CD14-positive monocyte (primary cell): ENCODE measurements at regions not wholly inside any gene's neighbourhood (a gene's known extent, or its start where the extent isn't known, plus 50 kb on each side); places are given as distances from the start of the nearest gene placed in this dataset.

Source experiments
- DNase-seq, 3 donors: peaks; one replicate each; pipeline ENCODE4 v3.0.0-alpha.2; 2011 to 2022
- H2AFZ ChIP-seq: 2 replicates; pipeline ENCODE4 v1.6.0; 2012; ENCODE audit warnings: mild to moderate bottlenecking, low read depth, low read length, inconsistent platforms; ENCODE audit not compliant: insufficient read depth, poor library complexity, severe bottlenecking
- H3K27ac ChIP-seq, 2 donors: 1 replicate in 1 of 2; 2 replicates in 1 of 2; pipeline ENCODE4 v1.5.1; 2012 to 2013; ENCODE audit warnings: low read length in 2 of 2, control low read depth in 1 of 2, inconsistent platforms in 1 of 2, low read depth in 1 of 2, mild to moderate bottlenecking in 1 of 2
- H3K27me3 ChIP-seq, 2 donors: one replicate each; pipeline versions ENCODE4 v1.6.0 to v1.6.1; 2011 to 2013; ENCODE audit warnings: low read length in 2 of 2; ENCODE audit not compliant: control insufficient read depth in 2 of 2, insufficient read depth in 2 of 2
- H3K36me3 ChIP-seq, 2 donors: replicated peaks in 1 of 2; 1 replicate in 1 of 2; 2 replicates in 1 of 2; pipeline versions ENCODE4 v1.5.1 to v1.6.1; 2012 to 2013; ENCODE audit warnings: low read length in 2 of 2, control low read depth in 1 of 2, inconsistent platforms in 1 of 2, mild to moderate bottlenecking in 1 of 2; ENCODE audit not compliant: insufficient read depth in 2 of 2, control insufficient read depth in 1 of 2
- H3K4me1 ChIP-seq, 2 donors: 1 replicate in 1 of 2; 2 replicates in 1 of 2; pipeline versions ENCODE4 v1.5.1 to v1.6.1; 2012 to 2013; ENCODE audit warnings: low read length in 2 of 2, control low read depth in 1 of 2, inconsistent platforms in 1 of 2, mild to moderate bottlenecking in 1 of 2, moderate library complexity in 1 of 2; ENCODE audit not compliant: insufficient read depth in 2 of 2, control insufficient read depth in 1 of 2
- H3K4me2 ChIP-seq: replicated peaks from 2 replicates; pipeline ENCODE3; 2012; ENCODE audit warnings: low read length, moderate library complexity, mild to moderate bottlenecking; ENCODE audit not compliant: poor library complexity, severe bottlenecking; ENCODE audit errors: extremely low read depth
- H3K4me3 ChIP-seq, 3 experiments: fragments of 200-600 bp in 1 of 3; sonication (generic) in 1 of 3; replicated peaks in 1 of 3; 1 replicate in 2 of 3; 2 replicates in 1 of 3; pipeline ENCODE4 v1.5.1; 2011 to 2013; ENCODE audit warnings: low read length in 3 of 3, mild to moderate bottlenecking in 3 of 3, control low read depth in 2 of 3, low read depth in 2 of 3, inconsistent platforms in 1 of 3, moderate library complexity in 1 of 3
- H3K79me2 ChIP-seq: 2 replicates; pipeline ENCODE4 v1.6.0; 2012; ENCODE audit warnings: mild to moderate bottlenecking, control low read depth, inconsistent platforms, low read length, moderate library complexity; ENCODE audit not compliant: insufficient read depth
- H3K9ac ChIP-seq: 2 replicates; pipeline ENCODE4 v1.6.0; 2017; ENCODE audit warnings: low read length, mild to moderate bottlenecking; ENCODE audit not compliant: insufficient read depth, poor library complexity, severe bottlenecking
- H3K9me3 ChIP-seq, 2 donors: replicated peaks in 1 of 2; 1 replicate in 1 of 2; 2 replicates in 1 of 2; pipeline versions ENCODE4 v1.5.1 to v1.6.1; 2012 to 2013; ENCODE audit warnings: low read length in 2 of 2, control low read depth in 1 of 2; ENCODE audit not compliant: control insufficient read depth in 1 of 2, insufficient read depth in 1 of 2
- H4K20me1 ChIP-seq: 2 replicates; pipeline ENCODE4 v1.6.0; 2012; ENCODE audit warnings: mild to moderate bottlenecking, low read length, control low read depth, moderate library complexity; ENCODE audit not compliant: insufficient read depth
- H3K27ac Mint-ChIP-seq, 7 donors: one replicate each; pipeline ENCODE4 v1.8.0; 2020; ENCODE audit warnings: mild to moderate bottlenecking in 7 of 7, mixed read lengths in 7 of 7, moderate library complexity in 6 of 7, inconsistent platforms in 2 of 7
- H3K27me3 Mint-ChIP-seq, 3 donors: one replicate each; pipeline ENCODE4 v1.8.0; 2021 to 2022; ENCODE audit warnings: low read depth in 3 of 3, mild to moderate bottlenecking in 3 of 3, mixed read lengths in 3 of 3, moderate library complexity in 3 of 3, inconsistent platforms in 1 of 3
- H3K36me3 Mint-ChIP-seq, 2 donors: one replicate each; pipeline ENCODE4 v1.8.0; 2020; ENCODE audit warnings: mixed read lengths in 2 of 2, inconsistent platforms in 1 of 2, mild to moderate bottlenecking in 1 of 2
- H3K4me1 Mint-ChIP-seq: one replicate; pipeline ENCODE4 v1.8.0; 2020; ENCODE audit warnings: mild to moderate bottlenecking, mixed read lengths
- H3K4me3 Mint-ChIP-seq, 2 donors: one replicate each; pipeline ENCODE4 v1.8.0; 2020; ENCODE audit warnings: mild to moderate bottlenecking in 2 of 2, mixed read lengths in 2 of 2, moderate library complexity in 1 of 2
- H3K9me3 Mint-ChIP-seq, 7 donors: one replicate each; pipeline ENCODE4 v1.8.0; 2020 to 2022; ENCODE audit warnings: mixed read lengths in 7 of 7, mild to moderate bottlenecking in 6 of 7, moderate library complexity in 6 of 7, inconsistent platforms in 2 of 7
- WGBS: methylation state at CpG from one replicate; pipeline ENCODE4 v1.1.5; 2013; ENCODE audit warnings: missing lambda C conversion rate; ENCODE audit not compliant: insufficient coverage; 5-methylcytosine and 5-hydroxymethylcytosine counted together
- intact Hi-C, 2 donors: fragments of 100-400 bp; cut with micrococcal nuclease; formaldehyde crosslinking; loops; one replicate each; pipeline versions ENCODE4 v1.15.0 to v1.15.1; 2023
- TF ChIP-seq, protein P1 (sequence below): fragments of 200-600 bp; IDR thresholded peaks from one replicate; pipeline ENCODE4 v1.8.0; 2022; ENCODE audit warnings: antibody characterized with exemption, mild to moderate bottlenecking

DNA sequence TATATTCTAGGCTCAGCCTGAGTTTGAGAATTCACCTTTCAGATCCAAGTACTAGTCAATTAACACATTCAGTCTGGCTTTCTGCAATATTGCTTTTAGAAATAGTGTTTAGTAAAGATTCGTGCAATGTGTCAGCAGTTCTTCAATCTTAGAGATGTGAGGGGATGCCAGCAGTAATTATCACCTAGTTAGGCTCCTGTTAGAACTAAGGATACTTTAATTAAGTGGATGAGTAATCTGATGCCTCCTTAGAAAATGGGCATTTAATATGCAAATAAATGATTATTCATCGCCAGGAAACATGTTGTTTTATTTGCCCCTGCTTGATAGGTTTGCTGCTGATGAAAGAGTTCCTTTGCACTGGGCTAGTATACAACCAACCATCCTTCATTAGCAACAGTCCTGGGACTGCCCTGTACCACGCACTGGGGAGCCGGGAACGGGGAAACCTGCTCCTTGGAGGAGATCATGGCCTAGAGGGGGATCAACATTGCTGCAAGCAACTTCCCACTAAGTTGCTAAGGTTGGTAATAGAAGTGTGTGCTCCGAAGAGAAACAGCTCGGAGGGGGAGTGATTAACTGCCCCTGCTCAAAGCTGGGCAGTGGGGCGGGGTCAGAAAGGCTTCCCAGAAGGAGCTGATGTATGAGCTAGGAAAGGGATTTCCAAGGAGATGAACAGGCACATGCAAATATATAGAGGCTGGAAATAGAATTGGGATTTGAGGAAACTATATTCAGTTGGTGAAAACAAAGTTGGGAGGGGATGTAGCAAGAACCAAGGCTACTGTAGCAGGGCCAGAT lies 231.8 kb downstream of the DRD1 start:
- no peaks in the 10 kb centered on the region for H3K79me2 ChIP-seq
- Mint-ChIP-seq H3K4me1 (no peaks in the 10 kb centered on the region), H3K27me3 (no peaks in the 10 kb centered on the region), H3K9me3 (peaks cover 0 to 2% (median 0%) of the 10 kb centered on the region in 7 donors), H3K36me3 (no peaks in the 10 kb centered on the region), H3K4me3 (no peak overlapping the region), H3K27ac (no peak overlapping the region)
- no peaks in the 10 kb centered on the region for H4K20me1 ChIP-seq
- H3K4me1 ChIP-seq = no peaks in the 10 kb centered on the region
- H3K4me3 ChIP-seq = no peak overlapping the region
- 75% methylated on average over 4 of the region's 8 CpGs for WGBS
- H3K27ac ChIP-seq = no peak overlapping the region
- intact Hi-C loops = no loop called here
- no peak overlapping the region for H3K4me2 ChIP-seq
- H3K9ac ChIP-seq = no peak overlapping the region
- no peaks in the 10 kb centered on the region for H3K36me3 ChIP-seq
- H2AFZ ChIP-seq = no peak overlapping the region
- H3K9me3 ChIP-seq = no peaks in the 10 kb centered on the region
- TF ChIP-seq, protein P1, sequence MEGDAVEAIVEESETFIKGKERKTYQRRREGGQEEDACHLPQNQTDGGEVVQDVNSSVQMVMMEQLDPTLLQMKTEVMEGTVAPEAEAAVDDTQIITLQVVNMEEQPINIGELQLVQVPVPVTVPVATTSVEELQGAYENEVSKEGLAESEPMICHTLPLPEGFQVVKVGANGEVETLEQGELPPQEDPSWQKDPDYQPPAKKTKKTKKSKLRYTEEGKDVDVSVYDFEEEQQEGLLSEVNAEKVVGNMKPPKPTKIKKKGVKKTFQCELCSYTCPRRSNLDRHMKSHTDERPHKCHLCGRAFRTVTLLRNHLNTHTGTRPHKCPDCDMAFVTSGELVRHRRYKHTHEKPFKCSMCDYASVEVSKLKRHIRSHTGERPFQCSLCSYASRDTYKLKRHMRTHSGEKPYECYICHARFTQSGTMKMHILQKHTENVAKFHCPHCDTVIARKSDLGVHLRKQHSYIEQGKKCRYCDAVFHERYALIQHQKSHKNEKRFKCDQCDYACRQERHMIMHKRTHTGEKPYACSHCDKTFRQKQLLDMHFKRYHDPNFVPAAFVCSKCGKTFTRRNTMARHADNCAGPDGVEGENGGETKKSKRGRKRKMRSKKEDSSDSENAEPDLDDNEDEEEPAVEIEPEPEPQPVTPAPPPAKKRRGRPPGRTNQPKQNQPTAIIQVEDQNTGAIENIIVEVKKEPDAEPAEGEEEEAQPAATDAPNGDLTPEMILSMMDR = no peak
- H3K27me3 ChIP-seq = no peaks in the 10 kb centered on the region
- no peak for DNase-seq

DNA sequence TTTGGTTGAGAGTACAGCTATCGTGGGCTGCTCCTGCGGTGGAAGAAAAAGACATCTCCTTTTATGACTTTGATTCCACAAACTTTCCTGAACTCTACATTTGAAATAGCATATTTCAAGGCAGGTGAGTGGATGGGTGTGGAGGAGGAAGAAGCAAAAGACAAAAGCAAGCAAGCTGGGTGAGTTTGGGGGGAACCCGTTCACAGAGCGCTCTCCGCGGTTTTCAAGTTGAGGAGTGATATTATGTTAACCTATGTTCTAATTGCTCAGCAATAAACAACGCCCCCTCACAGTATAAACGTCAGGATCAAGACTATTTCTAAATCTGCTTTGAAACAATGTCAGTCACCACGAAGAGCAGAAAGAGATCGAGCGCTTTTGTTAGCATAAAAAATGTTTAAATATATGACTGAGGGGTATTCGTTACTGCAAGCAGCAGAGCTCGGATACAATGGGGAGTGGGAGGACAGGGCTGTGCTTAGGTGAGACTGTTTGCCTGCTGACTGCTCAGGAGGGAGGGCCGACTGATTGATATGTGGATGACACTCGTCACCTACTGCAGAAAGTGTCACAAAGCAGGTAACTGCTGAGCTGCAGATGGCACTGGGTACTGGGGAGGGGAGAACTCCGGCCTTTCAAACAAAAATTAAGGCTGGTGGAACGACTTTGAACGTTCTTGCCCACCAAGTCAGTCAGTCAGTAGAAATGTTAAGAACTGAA lies 236.5 kb downstream of the DRD1 start:
- H3K9me3 Mint-ChIP-seq = peaks cover 0 to 2% (median 0%) of the 10 kb centered on the region in 7 donors
- H4K20me1 ChIP-seq = no peaks in the 10 kb centered on the region

More for the DNA sequence above, 236.5 kb downstream of the DRD1 start:
- H3K4me2 ChIP-seq = no peak overlapping the region
- intact Hi-C loops = no loop called here
- WGBS = 56% methylated on average over 10 of the region's 18 CpGs
- H3K27me3 ChIP-seq = no peaks in the 10 kb centered on the region
- Mint-ChIP-seq H3K27me3 (peaks cover under 1 to 5% (median 4%) of the 10 kb centered on the region in 3 donors), H3K4me1 (no peaks in the 10 kb centered on the region), H3K36me3 (no peaks in the 10 kb centered on the region), H3K4me3 (no peak overlapping the region), H3K27ac (no peak overlapping the region)
- no peak for DNase-seq
- no peaks in the 10 kb centered on the region for H3K4me1 ChIP-seq
- TF ChIP-seq, protein P1 = no peak
- no peaks in the 10 kb centered on the region for H3K36me3 ChIP-seq
- no peak overlapping the region for H3K27ac ChIP-seq
- no peak overlapping the region for H3K9ac ChIP-seq
- no peak overlapping the region for H3K4me3 ChIP-seq
- no peak overlapping the region for H2AFZ ChIP-seq
- no peaks in the 10 kb centered on the region for H3K79me2 ChIP-seq
- no peaks in the 10 kb centered on the region for H3K9me3 ChIP-seq
